Vagina (tissue), 2 donors: ENCODE measurements at regions not wholly inside any gene's neighbourhood (a gene's known extent, or its start where the extent isn't known, plus 50 kb on each side); places are given as distances from the start of the nearest gene placed in this dataset.
"Not testable (repeated sequence)": the region's sequence is repeated elsewhere in the genome, so short reads cannot be mapped to it uniquely, and the experiment has no call there.

ENCODE experiments used
- DNase-seq, 2 donors: peaks; one replicate each; pipeline ENCODE4 v3.0.0-alpha.2; 2017; ENCODE audit errors: extremely low spot score in 2 of 2
- H3K27ac ChIP-seq: fragments of 200-600 bp; sonication (generic); one replicate; pipeline ENCODE4 v1.5.1; 2019
- H3K27me3 ChIP-seq: fragments of 200-600 bp; sonication (generic); one replicate; pipeline ENCODE4 v1.5.1; 2019
- H3K36me3 ChIP-seq, 2 donors: fragments of 200-600 bp; sonication (generic); one replicate each; pipeline ENCODE4 v1.5.1; 2017 to 2019
- H3K4me1 ChIP-seq: fragments of 200-600 bp; sonication (generic); one replicate; pipeline ENCODE4 v1.5.1; 2019
- H3K4me3 ChIP-seq, 2 donors: fragments of 200-600 bp; sonication (generic); 1 replicate in 1 of 2; 2 replicates in 1 of 2; pipeline ENCODE4 v1.5.1; 2016 to 2019
- H3K9me3 ChIP-seq: fragments of 200-600 bp; sonication (generic); one replicate; pipeline ENCODE4 v1.5.1; 2019
- intact Hi-C: fragments of 100-400 bp; cut with DNase I; formaldehyde crosslinking; loops from one replicate; pipeline ENCODE4 v1.15.1; 2023

GRCh38 chr9:42288002-42288864, 104.8 kb downstream of the SPATA31A6 start:
- H3K36me3 ChIP-seq, H3K9me3 ChIP-seq, DNase-seq, intact Hi-C loops, H3K27ac ChIP-seq, H3K4me3 ChIP-seq, H3K27me3 ChIP-seq, H3K4me1 ChIP-seq: not testable (repeated sequence)

DNA sequence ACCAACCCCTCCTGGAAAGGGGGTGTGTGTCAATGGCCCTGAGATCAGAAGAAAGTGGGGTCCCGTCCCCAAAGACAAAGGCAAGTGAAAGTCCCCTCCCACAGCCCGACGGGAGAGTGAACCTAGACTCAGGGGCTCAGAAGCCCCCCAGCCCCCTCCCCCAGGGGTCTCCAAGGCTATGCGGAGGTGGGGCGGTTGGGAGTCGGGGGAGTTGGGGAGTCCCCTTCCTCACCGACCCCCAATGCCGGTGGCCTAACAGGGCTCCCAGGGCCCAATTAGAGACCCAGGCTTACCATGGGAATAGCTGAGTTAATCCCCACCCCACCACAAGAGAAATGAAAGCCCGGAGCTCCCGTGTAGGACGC, 105.4 kb downstream of the SPATA31A6 start:
- intact Hi-C loops, H3K36me3 ChIP-seq, H3K4me1 ChIP-seq, DNase-seq, H3K27me3 ChIP-seq, H3K9me3 ChIP-seq, H3K27ac ChIP-seq, H3K4me3 ChIP-seq: not testable (repeated sequence)

DNA sequence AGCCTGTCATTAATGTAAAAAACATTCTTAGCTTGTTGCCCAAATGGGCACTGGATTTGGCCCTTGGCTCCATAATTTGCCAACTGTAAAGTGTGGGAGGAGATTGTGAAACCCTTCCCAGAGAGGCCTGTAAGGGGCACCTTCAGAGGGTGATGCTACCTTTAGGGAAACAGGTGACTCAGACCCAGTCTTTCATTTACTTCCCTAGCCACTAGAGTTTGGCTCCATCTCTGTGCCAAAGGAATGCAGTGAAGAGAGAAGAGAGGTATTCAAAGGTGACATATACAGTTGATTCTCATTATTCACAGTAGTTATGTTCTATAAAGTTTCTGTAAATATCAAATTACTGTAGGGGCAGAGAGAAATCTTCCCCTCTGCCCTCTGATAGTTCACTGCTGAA, 116.7 kb downstream of the SPATA31A6 start:
- H3K27me3 ChIP-seq, H3K4me3 ChIP-seq, H3K36me3 ChIP-seq, H3K4me1 ChIP-seq, intact Hi-C loops, DNase-seq, H3K9me3 ChIP-seq, H3K27ac ChIP-seq: not testable (repeated sequence)

DNA sequence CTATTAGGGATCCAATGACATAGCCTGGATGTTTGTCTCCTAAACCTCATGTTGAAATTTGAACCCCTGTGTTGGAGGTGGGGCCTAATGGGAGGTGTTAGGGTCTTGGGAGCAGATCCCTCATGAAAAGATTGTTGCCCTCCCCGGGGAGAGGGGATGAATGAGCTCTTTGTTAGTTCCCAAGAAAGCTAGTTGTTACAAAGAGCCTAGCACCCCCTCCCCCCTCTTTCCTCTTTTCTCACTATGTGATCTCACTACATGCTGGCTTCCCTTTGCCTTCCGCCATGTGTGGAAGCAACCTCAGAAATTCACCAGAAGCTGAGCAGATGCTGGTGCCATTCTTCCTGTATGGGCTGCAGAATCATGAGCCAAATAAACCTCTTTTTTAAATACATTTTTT, 123.2 kb downstream of the SPATA31A6 start:
- H3K36me3 ChIP-seq, DNase-seq, intact Hi-C loops, H3K9me3 ChIP-seq, H3K4me1 ChIP-seq, H3K27ac ChIP-seq, H3K27me3 ChIP-seq, H3K4me3 ChIP-seq: not testable (repeated sequence)

GRCh38 chr9:42307449-42307848, 124.0 kb downstream of the SPATA31A6 start:
- H3K9me3 ChIP-seq, H3K27ac ChIP-seq, H3K4me1 ChIP-seq, H3K27me3 ChIP-seq, H3K36me3 ChIP-seq, intact Hi-C loops, H3K4me3 ChIP-seq, DNase-seq: not testable (repeated sequence)

DNA sequence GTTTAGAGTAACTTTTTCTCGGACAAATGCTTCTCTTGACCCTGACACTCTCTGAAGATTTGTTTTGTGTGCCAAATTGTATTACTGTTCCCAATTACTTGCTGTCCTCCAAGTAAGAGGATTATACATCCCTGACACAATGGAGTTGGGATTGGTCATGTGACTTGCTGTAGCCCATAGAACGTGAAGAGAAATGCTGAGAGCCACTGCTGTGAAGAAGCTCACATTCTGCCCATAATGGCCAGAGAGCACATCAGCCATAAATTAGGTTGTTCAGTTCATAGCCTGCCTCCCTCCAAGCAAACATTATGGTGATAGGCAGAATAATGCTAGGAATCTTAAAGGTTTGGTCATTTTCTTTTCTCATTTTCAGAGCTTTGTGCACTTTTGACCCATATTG, 127.5 kb downstream of the SPATA31A6 start:
- intact Hi-C loops, DNase-seq, H3K4me3 ChIP-seq: not testable (repeated sequence)

GRCh38 chr9:42316026-42316425, 132.6 kb downstream of the SPATA31A6 start:
- H3K4me1 ChIP-seq, H3K27me3 ChIP-seq, H3K4me3 ChIP-seq, H3K36me3 ChIP-seq, H3K9me3 ChIP-seq, DNase-seq, H3K27ac ChIP-seq, intact Hi-C loops: not testable (repeated sequence)

More for the DNA sequence above, 127.5 kb downstream of the SPATA31A6 start:
- not testable (repeated sequence) for H3K4me1 ChIP-seq, H3K27me3 ChIP-seq, H3K36me3 ChIP-seq, H3K27ac ChIP-seq, H3K9me3 ChIP-seq

GRCh38 chr9:42317677-42318076, 134.2 kb downstream of the SPATA31A6 start:
- H3K4me1 ChIP-seq, H3K4me3 ChIP-seq, DNase-seq, H3K9me3 ChIP-seq, intact Hi-C loops, H3K27me3 ChIP-seq, H3K27ac ChIP-seq, H3K36me3 ChIP-seq: not testable (repeated sequence)

DNA sequence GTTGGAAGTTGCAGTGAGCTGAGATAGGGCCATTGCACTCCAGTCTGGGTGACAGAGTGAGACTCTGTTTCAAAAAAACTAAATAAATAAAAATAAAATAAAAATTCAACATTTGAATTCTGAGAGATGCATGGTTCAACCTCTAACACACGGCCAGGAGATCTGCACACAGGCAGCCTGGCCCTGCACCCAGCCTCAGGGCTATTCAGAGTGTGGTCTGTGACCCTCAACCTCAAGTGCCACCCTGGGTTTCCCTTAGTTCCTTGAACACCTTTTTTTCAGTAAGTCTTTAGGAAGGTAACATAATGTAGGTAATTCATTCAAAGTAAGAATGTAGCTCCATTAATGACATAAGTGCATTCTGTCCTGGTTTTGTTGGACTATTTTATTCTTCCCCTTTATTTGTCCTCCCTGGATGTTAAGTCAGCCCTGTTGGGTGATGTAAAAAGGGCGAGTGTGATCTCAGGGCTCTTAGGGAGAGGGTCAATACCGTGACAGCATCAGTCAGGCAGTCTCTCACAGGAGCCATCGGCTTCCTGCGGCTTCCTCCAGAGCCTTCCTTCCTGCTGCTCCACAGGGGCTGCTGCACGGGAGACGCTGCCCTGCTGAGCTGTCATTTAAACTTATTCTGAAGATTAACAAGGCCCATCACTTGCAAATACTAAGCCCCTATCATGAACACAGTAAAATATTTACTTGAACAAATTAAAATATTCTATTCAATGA, 139.8 kb downstream of the SPATA31A6 start:
- H3K36me3 ChIP-seq, H3K27me3 ChIP-seq, H3K27ac ChIP-seq, H3K9me3 ChIP-seq, DNase-seq, intact Hi-C loops, H3K4me3 ChIP-seq, H3K4me1 ChIP-seq: not testable (repeated sequence)

- H3K9me3 ChIP-seq, intact Hi-C loops: not testable (repeated sequence)
Observed at GRCh38 chr9:42325142-42325541, 141.7 kb downstream of the SPATA31A6 start.

GRCh38 chr9:42325561-42325960, 142.1 kb downstream of the SPATA31A6 start:
- H3K27me3 ChIP-seq, DNase-seq, H3K4me1 ChIP-seq, H3K36me3 ChIP-seq, H3K4me3 ChIP-seq, intact Hi-C loops, H3K9me3 ChIP-seq, H3K27ac ChIP-seq: not testable (repeated sequence)

More at GRCh38 chr9:42325142-42325541, 141.7 kb downstream of the SPATA31A6 start:
- not testable (repeated sequence) for DNase-seq, H3K4me3 ChIP-seq, H3K27ac ChIP-seq, H3K36me3 ChIP-seq, H3K27me3 ChIP-seq, H3K4me1 ChIP-seq

DNA sequence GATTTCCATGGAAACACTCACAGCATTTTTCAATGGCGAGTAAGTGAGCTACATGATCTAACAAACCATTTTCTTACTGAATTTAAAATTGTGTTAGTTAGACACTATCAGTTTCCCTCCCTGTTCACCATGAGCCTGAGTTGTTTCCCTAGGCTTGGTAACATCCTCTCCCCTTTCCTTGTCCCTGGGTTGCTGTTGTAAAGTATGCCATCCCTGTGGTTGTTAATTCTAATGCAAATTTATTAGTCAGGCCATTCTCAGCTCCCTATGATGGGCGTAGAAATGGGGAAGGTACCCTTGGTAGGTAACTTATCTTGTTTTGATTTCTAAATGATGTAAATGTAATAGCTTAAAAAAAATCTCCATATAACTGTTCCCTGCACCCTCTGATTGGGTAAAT, 143.0 kb downstream of the SPATA31A6 start:
- DNase-seq, H3K27me3 ChIP-seq, H3K4me3 ChIP-seq, H3K9me3 ChIP-seq, H3K36me3 ChIP-seq, H3K4me1 ChIP-seq, intact Hi-C loops, H3K27ac ChIP-seq: not testable (repeated sequence)

DNA sequence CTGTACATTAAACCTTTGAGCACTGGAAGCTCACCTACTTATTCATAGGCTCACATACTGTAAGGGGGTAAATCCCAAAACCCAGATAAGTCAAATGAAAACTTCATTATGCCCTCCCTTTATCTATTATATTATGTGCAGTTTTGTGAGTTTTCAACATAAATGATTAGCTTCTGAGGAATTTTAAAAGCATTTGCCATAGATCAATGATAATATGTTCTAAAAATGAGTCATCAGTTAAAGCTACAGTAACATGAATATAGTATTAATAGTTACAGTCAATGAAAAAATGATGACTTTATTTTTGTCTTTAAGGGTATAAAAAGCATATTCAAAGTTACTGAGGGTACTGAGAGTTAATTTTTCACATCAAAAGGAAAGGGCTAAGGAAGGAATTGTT, 151.9 kb downstream of the SPATA31A6 start:
- DNase-seq, H3K4me1 ChIP-seq, H3K4me3 ChIP-seq, H3K27ac ChIP-seq, H3K27me3 ChIP-seq, H3K36me3 ChIP-seq, intact Hi-C loops, H3K9me3 ChIP-seq: not testable (repeated sequence)
